Breast epithelium (tissue), 4 donors: ENCODE measurements at regions not wholly inside any gene's neighbourhood (a gene's known extent, or its start where the extent isn't known, plus 50 kb on each side); places are given as distances from the start of the nearest gene placed in this dataset.

Experiments
- DNase-seq, 2 donors: peaks; one replicate each; pipeline ENCODE4 v3.0.0-alpha.2; 2019; ENCODE audit warnings: low spot score in 2 of 2
- H3K27ac ChIP-seq, 2 donors: fragments of 200-600 bp; sonication (generic) in 1 of 2; one replicate each; pipeline ENCODE4 v1.5.1; 2016 to 2019; ENCODE audit warnings: mild to moderate bottlenecking in 1 of 2
- H3K27me3 ChIP-seq, 2 donors: fragments of 200-600 bp; sonication (generic) in 1 of 2; one replicate each; pipeline versions ENCODE4 v1.5.1 to v1.6.0; 2017 to 2019; ENCODE audit warnings: control low read depth in 1 of 2, mild to moderate bottlenecking in 1 of 2
- H3K36me3 ChIP-seq: fragments of 200-600 bp; one replicate; pipeline ENCODE4 v1.5.1; 2019
- H3K4me1 ChIP-seq, 2 donors: fragments of 200-600 bp; sonication (generic); one replicate each; pipeline ENCODE4 v1.5.1; 2016 to 2019; ENCODE audit warnings: control low read depth in 1 of 2
- H3K4me3 ChIP-seq, 3 donors: fragments of 200-600 bp; sonication (generic); 1 replicate in 2 of 3; 2 replicates in 1 of 3; pipeline ENCODE4 v1.5.1; 2016 to 2019; ENCODE audit warnings: mild to moderate bottlenecking in 3 of 3, moderate library complexity in 2 of 3
- H3K9me3 ChIP-seq, 2 donors: fragments of 200-600 bp; sonication (generic) in 1 of 2; one replicate each; pipeline ENCODE4 v1.5.1; 2016 to 2019; ENCODE audit warnings: control low read depth in 1 of 2
- CTCF ChIP-seq, 3 donors: fragments of 450-650 bp; IDR thresholded peaks; one replicate each; pipeline ENCODE4 v1.5.1; 2016 to 2017; ENCODE audit warnings: antibody characterized with exemption in 3 of 3, mild to moderate bottlenecking in 3 of 3, moderate library complexity in 3 of 3
- POLR2A ChIP-seq: fragments of 450-650 bp; IDR thresholded peaks from one replicate; pipeline ENCODE4 v1.6.1; 2016; ENCODE audit warnings: antibody characterized with exemption, mild to moderate bottlenecking, moderate library complexity
- POLR2AphosphoS5 ChIP-seq, 3 donors: sonication (generic); formaldehyde crosslinking; IDR thresholded peaks; one replicate each; pipeline ENCODE4 v1.6.1; 2017; ENCODE audit warnings: antibody characterized with exemption in 3 of 3
- intact Hi-C: fragments of 100-400 bp; cut with DNase I; formaldehyde crosslinking; loops from one replicate; pipeline ENCODE4 v1.15.1; 2023; ENCODE audit warnings: low total_unique reads

- no peaks in the 10 kb centered on the region for H3K36me3 ChIP-seq
- H3K9me3 ChIP-seq, result no peaks in the 10 kb centered on the region
- H3K27ac ChIP-seq, result no peak overlapping the region
- DNase-seq, result no peak
- intact Hi-C loops, result no loop called here
- H3K4me3 ChIP-seq, result no peak overlapping the region
- no peaks in the 10 kb centered on the region for H3K27me3 ChIP-seq
- no peaks in the 10 kb centered on the region for H3K4me1 ChIP-seq
- TF ChIP-seq CTCF (IDR thresholded peaks at IDR 0.05) (no peak), POLR2A (no peak), POLR2AphosphoS5 (IDR thresholded peaks at IDR 0.05) (no peak)
Observed at GRCh38 chr9:116096046-116096445, 57.5 kb upstream of the PAPPA start.

- no peaks in the 10 kb centered on the region for H3K4me1 ChIP-seq
- no peak for DNase-seq
- TF ChIP-seq CTCF (IDR thresholded peaks at IDR 0.05) (no peak), POLR2A (no peak), POLR2AphosphoS5 (IDR thresholded peaks at IDR 0.05) (no peak)
Observed at GRCh38 chr9:116096853-116097252, 56.7 kb upstream of the PAPPA start.

GRCh38 chr9:116098476-116098875 lies 55.1 kb upstream of the PAPPA start:
- H3K9me3 ChIP-seq, result no peaks in the 10 kb centered on the region
- H3K27me3 ChIP-seq, result no peaks in the 10 kb centered on the region
- TF ChIP-seq POLR2A, result no peak
- no peak for TF ChIP-seq CTCF (IDR thresholded peaks at IDR 0.05)
- TF ChIP-seq POLR2AphosphoS5 (IDR thresholded peaks at IDR 0.05), result no peak
- no peak overlapping the region for H3K4me3 ChIP-seq
- no peak overlapping the region for H3K27ac ChIP-seq
- H3K36me3 ChIP-seq, result no peaks in the 10 kb centered on the region
- no peaks in the 10 kb centered on the region for H3K4me1 ChIP-seq
- intact Hi-C loops, result no loop called here
- no peak for DNase-seq

More at GRCh38 chr9:116096853-116097252, 56.7 kb upstream of the PAPPA start:
- H3K9me3 ChIP-seq, result no peaks in the 10 kb centered on the region
- no peaks in the 10 kb centered on the region for H3K27me3 ChIP-seq
- no peak overlapping the region for H3K4me3 ChIP-seq
- H3K27ac ChIP-seq, result no peak overlapping the region
- intact Hi-C loops, result no loop called here
- no peaks in the 10 kb centered on the region for H3K36me3 ChIP-seq

- Histone ChIP-seq H3K9me3 (no peaks in the 10 kb centered on the region), H3K27ac (no peak overlapping the region), H3K27me3 (no peaks in the 10 kb centered on the region), H3K4me1 (no peaks in the 10 kb centered on the region), H3K4me3 (no peak overlapping the region), H3K36me3 (no peaks in the 10 kb centered on the region)
- no peak for DNase-seq
- TF ChIP-seq CTCF (IDR thresholded peaks at IDR 0.05) (no peak), POLR2A (no peak), POLR2AphosphoS5 (IDR thresholded peaks at IDR 0.05) (no peak)
- intact Hi-C loops, result no loop called here
Observed at GRCh38 chr9:116099821-116100220, 53.8 kb upstream of the PAPPA start.

- H3K4me1 ChIP-seq, result no peaks in the 10 kb centered on the region
- no peak overlapping the region for H3K4me3 ChIP-seq
- intact Hi-C loops, result no loop called here
- no peak for DNase-seq
- H3K9me3 ChIP-seq, result no peaks in the 10 kb centered on the region
- H3K27me3 ChIP-seq, result no peaks in the 10 kb centered on the region
- no peak for TF ChIP-seq CTCF (IDR thresholded peaks at IDR 0.05)
- TF ChIP-seq POLR2AphosphoS5 (IDR thresholded peaks at IDR 0.05), result no peak
- TF ChIP-seq POLR2A, result no peak
- no peaks in the 10 kb centered on the region for H3K36me3 ChIP-seq
- H3K27ac ChIP-seq, result no peak overlapping the region
Observed at GRCh38 chr9:116100711-116101121, 52.9 kb upstream of the PAPPA start.
